Small intestine (tissue), 7 donors: ENCODE measurements at regions not wholly inside any gene's neighbourhood (a gene's known extent, or its start where the extent isn't known, plus 50 kb on each side); places are given as distances from the start of the nearest gene placed in this dataset.
"Not testable (repeated sequence)": the region's sequence is repeated elsewhere in the genome, so short reads cannot be mapped to it uniquely, and the experiment has no call there.

ENCODE experiments used
- DNase-seq, 2 donors: peaks; one replicate each; pipeline versions ENCODE4 v3.0.0 to v3.0.0-alpha.2; 2013
- FAIRE-seq: peaks from 2 replicates; lab custom pipeline; 2012; peaks lifted over from hg19 to GRCh38; lab: Jason Lieb, UNC
- H3K27ac ChIP-seq, 3 donors: one replicate each; pipeline ENCODE4 v1.5.1; 2013; ENCODE audit warnings: low read length in 2 of 3, mild to moderate bottlenecking in 2 of 3, control low read depth in 1 of 3, inconsistent platforms in 1 of 3, low read depth in 1 of 3, moderate library complexity in 1 of 3
- H3K27me3 ChIP-seq, 3 donors: one replicate each; pipeline ENCODE4 v1.6.1; 2013; ENCODE audit warnings: low read length in 3 of 3, inconsistent platforms in 1 of 3; ENCODE audit not compliant: control insufficient read depth in 3 of 3, insufficient read depth in 3 of 3
- H3K36me3 ChIP-seq, 3 donors: one replicate each; pipeline ENCODE4 v1.6.1; 2013; ENCODE audit warnings: low read length in 3 of 3, inconsistent platforms in 1 of 3, low read depth in 1 of 3, mild to moderate bottlenecking in 1 of 3, moderate library complexity in 1 of 3; ENCODE audit not compliant: control insufficient read depth in 3 of 3, insufficient read depth in 2 of 3
- H3K4me1 ChIP-seq, 3 donors: one replicate each; pipeline ENCODE4 v1.6.1; 2013; ENCODE audit warnings: low read length in 2 of 3, inconsistent platforms in 1 of 3, low read depth in 1 of 3, mild to moderate bottlenecking in 1 of 3, moderate library complexity in 1 of 3; ENCODE audit not compliant: control insufficient read depth in 3 of 3, insufficient read depth in 2 of 3
- H3K4me3 ChIP-seq, 3 donors: one replicate each; pipeline ENCODE4 v1.5.1; 2013; ENCODE audit warnings: low read length in 3 of 3, control low read depth in 1 of 3, inconsistent platforms in 1 of 3, low read depth in 1 of 3, mild to moderate bottlenecking in 1 of 3, moderate library complexity in 1 of 3
- H3K9me3 ChIP-seq, 2 donors: one replicate each; pipeline ENCODE4 v1.6.1; 2013; ENCODE audit warnings: low read depth in 1 of 2, low read length in 1 of 2; ENCODE audit not compliant: control insufficient read depth in 2 of 2, insufficient read depth in 1 of 2
- WGBS, 3 donors: extraction: QIAGEN DNeasy Blood & Tissue Kit; methylation state at CpG; one replicate each; pipeline ENCODE4 v1.1.7; 2013; 5-methylcytosine and 5-hydroxymethylcytosine counted together
- donor health status: healthy with polysubstance abuse.
- donor health status: control.
- donor health status: control.
- donor health status: Bipolar disorder and iron deficiency.
- donor health status: healthy.

- H3K36me3 ChIP-seq, result no peaks in the 10 kb centered on the region
- DNase-seq (no peak), FAIRE-seq (no peak)
- H3K9me3 ChIP-seq, result no peaks in the 10 kb centered on the region
- H3K4me1 ChIP-seq, result no peaks in the 10 kb centered on the region
- no peak overlapping the region for H3K4me3 ChIP-seq
- H3K27ac ChIP-seq, result no peak overlapping the region
- WGBS, 3 donors, result 49 to 62% (median 57%) methylated on average over 6 of the region's 6 CpGs
- H3K27me3 ChIP-seq, result peaks cover 0 to 2% (median 0%) of the 10 kb centered on the region in 3 donors
Measured at GRCh38 chr2:234795272-234795920, 156.4 kb upstream of the SH3BP4 start.

- no peak overlapping the region for H3K4me3 ChIP-seq
- H3K4me1 ChIP-seq, result no peaks in the 10 kb centered on the region
- no peaks in the 10 kb centered on the region for H3K9me3 ChIP-seq
- H3K36me3 ChIP-seq, result no peaks in the 10 kb centered on the region
- no peak for FAIRE-seq
- no peak overlapping the region for H3K27ac ChIP-seq
- 92 to 94% (median 93%) methylated on average over 8 of the region's 8 CpGs for WGBS, 3 donors
- DNase-seq, result no peak
- H3K27me3 ChIP-seq, result peaks cover 0 to 2% (median 0%) of the 10 kb centered on the region in 3 donors
Measured at GRCh38 chr2:234794866-234795265, 157.0 kb upstream of the SH3BP4 start.

GRCh38 chr2:234793212-234793785, 158.5 kb upstream of the SH3BP4 start:
- WGBS, 3 donors, result 86 to 89% (median 87%) methylated on average over 8 of the region's 8 CpGs
- Histone ChIP-seq H3K27ac (no peak overlapping the region), H3K36me3 (no peaks in the 10 kb centered on the region), H3K4me1 (no peaks in the 10 kb centered on the region), H3K4me3 (no peak overlapping the region), H3K27me3 (peaks cover 0 to 2% (median 0%) of the 10 kb centered on the region in 3 donors), H3K9me3 (no peaks in the 10 kb centered on the region)
- DNase-seq (no peak), FAIRE-seq (no peak)

- FAIRE-seq (no peak), DNase-seq (no peak)
- Histone ChIP-seq H3K27me3 (peaks cover 0 to under 1% (median 0%) of the 10 kb centered on the region in 3 donors), H3K4me3 (no peak overlapping the region), H3K4me1 (no peaks in the 10 kb centered on the region), H3K9me3 (no peaks in the 10 kb centered on the region), H3K27ac (no peak overlapping the region), H3K36me3 (no peaks in the 10 kb centered on the region)
- 92 to 96% (median 95%) methylated on average over 18 of the region's 18 CpGs for WGBS, 3 donors
Measured at GRCh38 chr2:234792621-234793022, 159.2 kb upstream of the SH3BP4 start.

GRCh38 chr2:234792096-234792495, 159.7 kb upstream of the SH3BP4 start:
- not testable (repeated sequence) for FAIRE-seq, H3K36me3 ChIP-seq, H3K27ac ChIP-seq, H3K27me3 ChIP-seq, DNase-seq, H3K9me3 ChIP-seq, H3K4me3 ChIP-seq, H3K4me1 ChIP-seq
- WGBS, 3 donors, result 87 to 93% (median 92%) methylated on average over 8 of the region's 8 CpGs

- H3K4me3 ChIP-seq, result no peak overlapping the region
- no peak for DNase-seq
- H3K9me3 ChIP-seq, result no peaks in the 10 kb centered on the region
- FAIRE-seq, result no peak
- no peaks in the 10 kb centered on the region for H3K36me3 ChIP-seq
- 85 to 92% (median 88%) methylated on average over 10 of the region's 10 CpGs for WGBS, 3 donors
- no peak overlapping the region for H3K27ac ChIP-seq
- H3K4me1 ChIP-seq, result no peaks in the 10 kb centered on the region
- H3K27me3 ChIP-seq, result peaks cover 0 to 3% (median 0%) of the 10 kb centered on the region in 3 donors
Measured at GRCh38 chr2:234790380-234790779, 161.4 kb upstream of the SH3BP4 start.

GRCh38 chr2:234789556-234790325, 162.1 kb upstream of the SH3BP4 start:
- Histone ChIP-seq H3K4me1 (no peaks in the 10 kb centered on the region), H3K9me3 (no peaks in the 10 kb centered on the region), H3K36me3 (no peaks in the 10 kb centered on the region), H3K4me3 (no peak overlapping the region), H3K27ac (no peak overlapping the region), H3K27me3 (peaks cover 0 to 3% (median 0%) of the 10 kb centered on the region in 3 donors)
- no peak for DNase-seq
- FAIRE-seq, result no peak
- WGBS, 3 donors, result 81 to 91% (median 85%) methylated on average over 9 of the region's 9 CpGs

GRCh38 chr2:234788841-234789240, 163.0 kb upstream of the SH3BP4 start:
- WGBS, 3 donors, result 88 to 92% (median 88%) methylated on average over 4 of the region's 4 CpGs

More at GRCh38 chr2:234788841-234789240, 163.0 kb upstream of the SH3BP4 start:
- H3K9me3 ChIP-seq, result no peaks in the 10 kb centered on the region
- H3K4me1 ChIP-seq, result no peaks in the 10 kb centered on the region
- H3K27ac ChIP-seq, result no peak overlapping the region
- no peak for FAIRE-seq
- H3K27me3 ChIP-seq, result peaks cover 0 to 3% (median 0%) of the 10 kb centered on the region in 3 donors
- no peaks in the 10 kb centered on the region for H3K36me3 ChIP-seq
- H3K4me3 ChIP-seq, result no peak overlapping the region
- DNase-seq, result no peak
